Smooth muscle cell (in vitro differentiated cells): ENCODE measurements at regions not wholly inside any gene's neighbourhood (a gene's known extent, or its start where the extent isn't known, plus 50 kb on each side); places are given as distances from the start of the nearest gene placed in this dataset.
A peak's percentile ranks its signal among the peaks of the same experiment; 100 is the strongest.

Experiments used
- DNase-seq: peaks from one replicate; lab custom pipeline; 2025; ENCODE audit not compliant: unreplicated experiment; lab: John Stamatoyannopoulos, UW
- H2AFZ ChIP-seq: fragments of 200-600 bp; sonication (generic); 2 replicates; pipeline ENCODE4 v1.6.0; 2016; ENCODE audit warnings: antibody characterized with exemption, low read depth, mild to moderate bottlenecking
- H3F3A ChIP-seq: fragments of 200-600 bp; sonication (generic); 2 replicates; pipeline ENCODE4 v1.6.0; 2017; ENCODE audit warnings: antibody characterized with exemption, low read depth
- H3K27ac ChIP-seq: fragments of 200-600 bp; sonication (generic); 2 replicates; pipeline ENCODE4 v1.5.1; 2016; ENCODE audit warnings: low read depth, mild to moderate bottlenecking
- H3K27me3 ChIP-seq: fragments of 200-600 bp; sonication (generic); 2 replicates; pipeline ENCODE4 v1.6.1; 2016; ENCODE audit warnings: low read depth, mild to moderate bottlenecking
- H3K36me3 ChIP-seq: fragments of 200-600 bp; sonication (generic); 2 replicates; pipeline ENCODE4 v1.5.1; 2016; ENCODE audit warnings: low read depth
- H3K4me1 ChIP-seq: fragments of 200-600 bp; sonication (generic); 2 replicates; pipeline ENCODE4 v1.5.1; 2016; ENCODE audit warnings: low read depth
- H3K4me2 ChIP-seq: fragments of 200-600 bp; sonication (generic); 2 replicates; pipeline ENCODE4 v1.6.0; 2016; ENCODE audit warnings: mild to moderate bottlenecking
- H3K4me3 ChIP-seq: fragments of 200-600 bp; sonication (generic); 2 replicates; pipeline ENCODE4 v1.5.1; 2016; ENCODE audit warnings: mild to moderate bottlenecking
- H3K79me2 ChIP-seq: fragments of 200-600 bp; sonication (generic); 2 replicates; pipeline ENCODE4 v1.6.0; 2016; ENCODE audit warnings: low read depth, mild to moderate bottlenecking
- H3K9ac ChIP-seq: fragments of 200-600 bp; sonication (generic); 2 replicates; pipeline ENCODE4 v1.6.0; 2016; ENCODE audit warnings: low read depth
- H3K9me3 ChIP-seq: fragments of 200-600 bp; sonication (generic); replicated peaks from 2 replicates; pipeline ENCODE4 v1.5.1; 2016; ENCODE audit warnings: low read depth
- H4K20me1 ChIP-seq: fragments of 200-600 bp; sonication (generic); 2 replicates; pipeline ENCODE4 v1.6.0; 2016; ENCODE audit warnings: low read depth
- CTCF ChIP-seq: fragments of 200-600 bp; sonication (generic); IDR thresholded peaks from 2 replicates; pipeline ENCODE4 v1.5.1; 2017; ENCODE audit warnings: borderline replicate concordance, mild to moderate bottlenecking, antibody characterized with exemption; ENCODE audit not compliant: insufficient read depth, poor library complexity, severe bottlenecking
- WGBS: methylation state at CpG from one replicate; pipeline ENCODE4 v1.1.7; 2016; ENCODE audit warnings: low lambda C conversion rate; 5-methylcytosine and 5-hydroxymethylcytosine counted together

- H3K27ac ChIP-seq: no peak overlapping the region
- H3K9ac ChIP-seq: no peak overlapping the region
- no peaks in the 10 kb centered on the region for H3F3A ChIP-seq
- H3K4me1 ChIP-seq: peaks cover 4% of the 10 kb centered on the region
- no peaks in the 10 kb centered on the region for H3K36me3 ChIP-seq
- no peaks in the 10 kb centered on the region for H3K79me2 ChIP-seq
- no peak overlapping the region for H2AFZ ChIP-seq
- 89% methylated on average over 2 of the region's 2 CpGs for WGBS
- no peak overlapping the region for H3K4me3 ChIP-seq
- H3K9me3 ChIP-seq: no peaks in the 10 kb centered on the region
- TF ChIP-seq CTCF: no peak
- H3K4me2 ChIP-seq: no peak overlapping the region
- no peaks in the 10 kb centered on the region for H4K20me1 ChIP-seq
- no peak for DNase-seq
- peaks cover 10% of the 10 kb centered on the region for H3K27me3 ChIP-seq
Measured at GRCh38 chr16:86802013-86802412, 223.7 kb downstream of the FOXL1 start.

- H3K27ac ChIP-seq: no peak overlapping the region
- peaks cover 4% of the 10 kb centered on the region for H3K4me1 ChIP-seq
- H3K4me3 ChIP-seq: no peak overlapping the region
- no peaks in the 10 kb centered on the region for H3F3A ChIP-seq
- no peak for DNase-seq
- H3K79me2 ChIP-seq: no peaks in the 10 kb centered on the region
- no peak overlapping the region for H3K9ac ChIP-seq
- H3K27me3 ChIP-seq: peaks cover 10% of the 10 kb centered on the region
- H3K4me2 ChIP-seq: no peak overlapping the region
- H2AFZ ChIP-seq: no peak overlapping the region
- TF ChIP-seq CTCF: no peak
- H4K20me1 ChIP-seq: no peaks in the 10 kb centered on the region
- H3K36me3 ChIP-seq: no peaks in the 10 kb centered on the region
- 96% methylated on average over 6 of the region's 6 CpGs for WGBS
- H3K9me3 ChIP-seq: no peaks in the 10 kb centered on the region
Measured at GRCh38 chr16:86805188-86805587, 226.8 kb downstream of the FOXL1 start.

GRCh38 chr16:86806181-86806837, 228.0 kb downstream of the FOXL1 start:
- H3K27ac ChIP-seq: no peak overlapping the region
- no peak overlapping the region for H3K9ac ChIP-seq
- H3K4me1 ChIP-seq: no peaks in the 10 kb centered on the region
- no peak for DNase-seq
- no peak for TF ChIP-seq CTCF
- H3F3A ChIP-seq: no peaks in the 10 kb centered on the region
- no peaks in the 10 kb centered on the region for H3K36me3 ChIP-seq
- H3K27me3 ChIP-seq: peaks cover 4% of the 10 kb centered on the region
- 86% methylated on average over 20 of the region's 20 CpGs for WGBS
- no peaks in the 10 kb centered on the region for H3K9me3 ChIP-seq
- no peak overlapping the region for H2AFZ ChIP-seq
- H3K79me2 ChIP-seq: no peaks in the 10 kb centered on the region
- peak overlapping the region; percentile 24 for H3K4me2 ChIP-seq
- H3K4me3 ChIP-seq: no peak overlapping the region
- H4K20me1 ChIP-seq: no peaks in the 10 kb centered on the region

GRCh38 chr16:86806838-86807351, 228.5 kb downstream of the FOXL1 start:
- Histone ChIP-seq H3K4me3 (no peak overlapping the region), H3K27me3 (no peaks in the 10 kb centered on the region), H4K20me1 (no peaks in the 10 kb centered on the region), H3K79me2 (no peaks in the 10 kb centered on the region), H2AFZ (no peak overlapping the region), H3K27ac (no peak overlapping the region), H3K4me1 (no peaks in the 10 kb centered on the region), H3K36me3 (no peaks in the 10 kb centered on the region), H3K4me2 (peak overlapping the region; percentile 24), H3K9ac (no peak overlapping the region), H3K9me3 (no peaks in the 10 kb centered on the region), H3F3A (no peaks in the 10 kb centered on the region)
- 22% methylated on average over 22 of the region's 22 CpGs for WGBS
- DNase-seq: no peak
- no peak for TF ChIP-seq CTCF
